COLO668 (cell line): ENCODE measurements at regions not wholly inside any gene's neighbourhood (a gene's known extent, or its start where the extent isn't known, plus 50 kb on each side); places are given as distances from the start of the nearest gene placed in this dataset.
"Not testable (repeated sequence)": the region's sequence is repeated elsewhere in the genome, so short reads cannot be mapped to it uniquely, and the experiment has no call there.

Experiments used
- DNase-seq: peaks from one replicate; lab custom pipeline; 2025; ENCODE audit not compliant: unreplicated experiment; lab: John Stamatoyannopoulos, UW

- DNase-seq: no peak
Observed at GRCh38 chr2:122267947-122268346, 512.5 kb downstream of the TSN start.

GRCh38 chr2:122273785-122274419 is 518.5 kb downstream of the TSN start:
- DNase-seq: no peak

- DNase-seq: no peak
Observed at GRCh38 chr2:122277956-122278355, 522.5 kb downstream of the TSN start.

GRCh38 chr2:122300758-122301157 is 545.3 kb downstream of the TSN start:
- DNase-seq: no peak

GRCh38 chr2:122307763-122308162 is 552.3 kb downstream of the TSN start:
- no peak for DNase-seq

GRCh38 chr2:122315306-122315705 is 559.9 kb downstream of the TSN start:
- DNase-seq: no peak

GRCh38 chr2:122319539-122320132 is 564.2 kb downstream of the TSN start:
- DNase-seq: no peak

- DNase-seq: no peak
Observed at GRCh38 chr2:122322815-122323214, 567.4 kb downstream of the TSN start.

- no peak for DNase-seq
Observed at GRCh38 chr2:122323927-122324326, 568.5 kb downstream of the TSN start.

GRCh38 chr2:122326471-122326870 is 571.0 kb downstream of the TSN start:
- no peak for DNase-seq

GRCh38 chr2:122328816-122329215 is 573.4 kb downstream of the TSN start:
- DNase-seq: no peak

GRCh38 chr2:122329278-122329677 is 573.8 kb downstream of the TSN start:
- no peak for DNase-seq

- no peak for DNase-seq
Observed at GRCh38 chr2:122333932-122334331, 578.5 kb downstream of the TSN start.

- DNase-seq: no peak
Observed at GRCh38 chr2:122338000-122338399, 582.5 kb downstream of the TSN start.

- no peak for DNase-seq
Observed at GRCh38 chr2:122340246-122340645, 584.8 kb downstream of the TSN start.

- DNase-seq: no peak
Observed at GRCh38 chr2:122341007-122341406, 585.6 kb downstream of the TSN start.

- not testable (repeated sequence) for DNase-seq
Observed at GRCh38 chr2:122352151-122352550, 596.7 kb downstream of the TSN start.

- DNase-seq: no peak
Observed at GRCh38 chr2:122357998-122358397, 602.5 kb downstream of the TSN start.

- no peak for DNase-seq
Observed at GRCh38 chr2:122358729-122359128, 603.3 kb downstream of the TSN start.

GRCh38 chr2:122363885-122364284 is 608.4 kb downstream of the TSN start:
- DNase-seq: no peak

GRCh38 chr2:122366427-122366826 is 611.0 kb downstream of the TSN start:
- DNase-seq: no peak

- no peak for DNase-seq
Observed at GRCh38 chr2:122366969-122367645, 611.7 kb downstream of the TSN start.

GRCh38 chr2:122367646-122368010 is 612.2 kb downstream of the TSN start:
- DNase-seq: no peak
